Activated naive CD4-positive, alpha-beta T cell treated with anti-CD3 and anti-CD28 coated beads, Interleukin-2, amount 50 U/mL, for 16 hours (primary cell): ENCODE measurements at regions not wholly inside any gene's neighbourhood (a gene's known extent, or its start where the extent isn't known, plus 50 kb on each side); places are given as distances from the start of the nearest gene placed in this dataset.
"Not testable (repeated sequence)": the region's sequence is repeated elsewhere in the genome, so short reads cannot be mapped to it uniquely, and the experiment has no call there.

Experiments
- DNase-seq: peaks from one replicate; pipeline ENCODE4 v3.0.0-alpha.2; 2020

GRCh38 chr2:109721135-109721534 is 73.0 kb upstream of the RGPD5 start:
- no peak for DNase-seq

- DNase-seq = no peak
Measured at GRCh38 chr2:109721626-109722025, 72.5 kb upstream of the RGPD5 start.

GRCh38 chr2:109722026-109722425 is 72.1 kb upstream of the RGPD5 start:
- no peak for DNase-seq

- DNase-seq = not testable (repeated sequence)
Measured at GRCh38 chr2:109722640-109723039, 71.5 kb upstream of the RGPD5 start.

- DNase-seq = not testable (repeated sequence)
Measured at GRCh38 chr2:109723153-109723552, 71.0 kb upstream of the RGPD5 start.

- no peak for DNase-seq
Measured at GRCh38 chr2:109724533-109725460, 69.3 kb upstream of the RGPD5 start.

GRCh38 chr2:109726379-109727270 is 67.5 kb upstream of the RGPD5 start:
- DNase-seq = no peak

- DNase-seq = no peak
Measured at GRCh38 chr2:109727929-109728447, 66.1 kb upstream of the RGPD5 start.

- not testable (repeated sequence) for DNase-seq
Measured at GRCh38 chr2:109733746-109734145, 60.4 kb upstream of the RGPD5 start.

GRCh38 chr2:109736177-109736827 is 57.8 kb upstream of the RGPD5 start:
- no peak for DNase-seq
